HG03103 (cell line): ENCODE measurements at regions not wholly inside any gene's neighbourhood (a gene's known extent, or its start where the extent isn't known, plus 50 kb on each side); places are given as distances from the start of the nearest gene placed in this dataset.

Source experiments
- ATAC-seq: cut with Tn5 transposase; IDR thresholded peaks from one replicate; pipeline ENCODE4 v1.9.1; 2021; ENCODE audit warnings: low read depth; ENCODE audit not compliant: unreplicated experiment

DNA sequence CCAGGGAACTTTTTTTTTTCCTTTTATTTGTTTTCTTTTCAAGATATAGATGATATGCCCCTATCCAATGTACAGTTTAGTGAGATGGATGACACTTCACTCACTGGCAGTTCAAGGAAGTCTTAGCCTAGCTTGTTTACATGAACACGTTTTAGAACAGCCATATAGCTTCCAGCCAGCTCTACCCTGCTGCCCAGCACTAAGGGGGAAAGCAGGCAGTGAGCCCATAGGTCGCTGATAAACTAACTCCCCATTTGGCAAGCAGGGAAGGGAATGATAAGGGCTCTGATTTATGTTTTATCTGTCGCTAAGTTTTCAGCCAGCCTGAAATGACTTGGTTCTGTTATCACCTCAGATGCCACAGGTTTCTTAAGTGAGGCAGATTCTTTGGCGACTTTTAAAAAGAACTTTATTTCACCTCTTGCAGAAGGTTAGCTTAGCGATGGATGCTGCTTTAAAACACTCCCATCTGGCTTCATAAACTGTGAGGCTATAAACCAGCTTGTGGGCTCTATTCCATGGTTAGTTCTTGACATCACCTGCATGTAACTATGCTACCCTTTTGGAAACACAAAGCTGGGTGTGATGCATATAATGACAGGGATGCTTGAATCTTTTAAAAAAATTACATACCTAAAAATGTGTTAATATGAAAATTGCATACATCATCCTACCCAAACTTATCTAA is 348.4 kb downstream of the FBXO8 start:
- ATAC-seq = no peak

DNA sequence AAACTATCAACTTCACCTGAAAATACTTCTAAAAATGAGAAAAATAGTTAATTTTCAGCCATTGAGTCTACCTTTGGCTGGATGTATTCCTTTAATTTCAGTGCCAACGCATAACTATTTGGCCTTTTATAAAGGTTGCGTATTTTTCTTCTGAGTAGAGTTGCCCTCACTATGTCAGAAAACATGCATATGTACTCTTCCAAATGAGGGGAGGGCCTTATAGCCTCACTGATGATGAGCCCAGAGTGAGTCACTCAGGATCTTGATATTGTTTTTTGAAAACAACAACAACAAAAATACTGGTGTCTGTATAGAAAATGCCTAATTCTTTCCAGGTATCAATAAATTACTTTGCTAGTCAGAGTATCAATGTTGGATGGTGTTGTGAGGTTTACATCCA is 349.3 kb downstream of the FBXO8 start:
- ATAC-seq = no peak

DNA sequence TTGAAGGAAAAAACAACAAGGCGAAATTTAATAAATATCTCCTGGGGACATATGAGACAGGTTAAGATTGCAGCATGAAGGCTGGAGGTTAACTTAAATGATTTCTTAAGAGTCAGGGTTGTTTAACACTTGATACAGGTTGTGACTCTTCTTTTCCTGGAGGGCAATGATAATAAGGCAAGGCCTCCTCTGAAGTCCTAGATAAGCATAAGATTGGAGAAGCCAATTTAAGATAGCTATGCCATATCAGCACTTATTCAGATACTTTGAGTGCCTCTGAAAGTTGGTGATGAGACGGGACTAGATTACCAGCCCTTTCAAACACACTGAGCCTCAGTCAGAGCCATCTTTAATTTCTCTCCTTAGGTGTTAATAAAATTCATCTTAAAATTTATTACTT is 350.8 kb downstream of the FBXO8 start:
- no peak for ATAC-seq

DNA sequence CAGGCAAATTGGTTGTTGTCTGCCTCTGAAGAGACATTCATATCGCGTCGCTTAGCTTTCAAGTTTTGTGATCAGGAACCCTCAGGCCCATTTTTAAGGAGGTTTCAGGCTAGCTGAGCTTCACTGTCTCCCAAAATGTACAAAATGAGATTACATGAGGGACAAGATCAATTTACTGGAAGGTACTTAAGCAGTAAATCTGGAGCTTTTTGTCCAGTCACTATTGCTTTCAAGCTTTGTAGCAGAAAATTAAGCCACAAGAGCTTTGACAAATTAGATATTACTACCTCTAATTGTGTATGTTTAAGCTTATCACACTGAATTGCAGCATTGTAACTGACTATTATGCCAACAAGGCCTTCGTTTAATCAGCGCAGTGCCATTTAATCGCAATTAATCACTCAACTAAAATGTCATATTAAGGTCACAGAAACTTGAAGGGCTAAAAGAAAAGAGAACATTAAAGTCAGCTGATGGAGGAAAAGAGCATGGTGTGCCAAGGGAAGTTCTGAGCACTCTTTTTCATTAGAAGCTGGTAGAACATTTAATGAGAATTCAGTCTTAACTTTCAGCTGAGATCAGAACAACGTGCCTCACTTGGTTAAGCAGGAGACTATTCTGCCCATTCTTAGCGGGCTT is 353.0 kb downstream of the FBXO8 start:
- no peak for ATAC-seq

DNA sequence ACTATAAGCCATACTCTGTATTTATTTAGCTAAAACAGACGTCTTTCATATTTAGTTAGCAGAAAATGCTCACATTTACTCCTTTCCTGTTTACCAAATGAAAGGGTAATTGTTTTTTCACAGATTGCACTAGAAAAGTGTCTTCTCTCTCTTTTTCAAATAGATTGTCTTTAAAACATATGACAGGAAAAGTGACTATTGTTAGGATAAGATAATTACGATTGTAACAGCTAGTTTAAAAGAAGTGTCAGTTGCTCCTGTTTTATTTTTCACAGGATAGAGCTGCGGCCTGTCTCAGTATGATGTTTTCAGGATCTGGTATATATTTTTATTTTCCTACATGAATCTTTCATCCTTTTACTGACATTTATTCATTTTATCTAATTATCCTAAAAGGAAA is 353.5 kb downstream of the FBXO8 start:
- no peak for ATAC-seq

DNA sequence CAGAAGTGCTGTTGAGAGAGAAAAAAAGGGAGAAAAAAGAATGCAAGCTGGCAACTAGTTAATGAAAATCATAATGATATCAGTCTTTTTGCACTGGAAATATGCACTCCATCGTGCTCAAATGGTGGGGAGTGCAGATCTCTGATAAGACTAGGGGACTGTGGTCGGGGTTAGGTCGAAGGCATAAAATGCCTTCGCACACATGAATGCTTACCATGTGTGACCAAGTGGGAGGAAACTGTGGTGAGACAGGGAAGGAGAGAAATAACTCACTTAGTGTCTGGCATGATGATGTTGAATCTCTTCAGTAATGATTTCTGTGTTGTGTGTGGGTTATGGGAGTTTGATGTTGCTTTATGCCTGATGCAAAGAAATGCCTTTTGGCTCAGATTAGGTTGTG is 358.9 kb downstream of the FBXO8 start:
- peak; percentile 90 for ATAC-seq

- ATAC-seq = no peak
Measured at GRCh38 chr4:173919861-173920260, 363.6 kb downstream of the FBXO8 start.

DNA sequence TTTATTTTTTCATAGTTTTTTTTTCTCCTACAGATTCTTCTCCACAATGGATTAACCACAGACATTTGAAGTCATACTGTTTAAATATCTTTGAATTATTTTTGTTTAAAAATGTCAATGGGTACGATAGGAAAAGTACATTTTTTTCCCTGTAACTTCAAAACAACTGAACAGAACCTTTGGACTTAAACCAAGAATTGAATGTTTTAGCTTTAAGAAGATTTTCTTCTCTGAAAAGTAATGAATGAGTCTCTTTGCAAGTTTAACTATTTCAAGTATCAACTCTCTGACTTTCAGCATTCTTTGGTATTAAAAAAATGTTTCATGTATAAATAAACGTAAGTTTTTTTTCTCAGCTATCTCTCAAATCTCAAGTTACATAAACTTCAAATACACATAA is 364.3 kb downstream of the FBXO8 start:
- ATAC-seq = no peak

- no peak for ATAC-seq
Measured at GRCh38 chr4:173917255-173917960, 366.1 kb downstream of the FBXO8 start.

GRCh38 chr4:173913496-173913895 is 370.0 kb downstream of the FBXO8 start:
- no peak for ATAC-seq

- no peak for ATAC-seq
Measured at GRCh38 chr4:173912384-173912783, 371.1 kb downstream of the FBXO8 start.

DNA sequence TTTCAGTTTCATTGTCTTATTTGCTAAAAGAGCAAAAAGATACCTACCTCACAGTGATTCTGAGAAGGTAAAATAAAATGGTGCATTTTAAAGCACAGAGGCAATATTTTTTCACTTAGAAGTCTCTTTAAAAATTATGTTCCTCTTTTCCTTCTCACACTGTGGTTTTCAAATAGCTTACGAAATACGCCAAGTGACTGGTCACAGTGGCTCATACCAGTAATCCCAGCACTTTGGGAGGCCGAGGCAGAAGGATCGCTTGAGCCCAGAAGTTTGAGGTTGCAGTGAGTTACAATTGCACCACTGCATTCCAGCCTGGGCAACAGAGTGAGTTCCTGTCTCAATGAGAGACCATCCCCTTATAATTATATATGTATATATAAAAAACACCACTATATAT is 372.6 kb downstream of the FBXO8 start:
- ATAC-seq = no peak

- ATAC-seq = no peak
Measured at GRCh38 chr4:173909294-173909693, 374.2 kb downstream of the FBXO8 start.

- ATAC-seq = no peak
Measured at GRCh38 chr4:173899813-173900212, 369.8 kb upstream of the HAND2 start.

GRCh38 chr4:173891072-173891471 is 361.0 kb upstream of the HAND2 start:
- ATAC-seq = no peak

DNA sequence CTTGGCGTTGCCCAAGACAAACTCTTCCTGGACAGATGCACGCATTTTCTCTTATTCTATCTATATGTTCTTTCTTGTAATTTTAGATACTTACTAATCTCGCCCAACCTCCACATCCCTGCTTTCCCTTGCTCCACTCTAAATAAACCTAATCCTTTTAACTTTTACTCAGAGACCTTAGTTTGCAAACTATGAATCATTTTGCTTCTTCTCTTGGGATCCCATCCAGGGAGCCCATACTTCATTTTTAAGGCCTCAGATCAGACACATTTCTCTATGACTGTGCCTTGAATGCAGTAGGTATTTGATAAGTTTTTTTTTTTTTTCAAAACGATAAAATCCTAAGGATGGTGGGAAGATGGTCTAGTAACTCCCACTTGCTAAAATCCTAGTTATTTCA is 353.8 kb upstream of the HAND2 start:
- ATAC-seq = no peak

DNA sequence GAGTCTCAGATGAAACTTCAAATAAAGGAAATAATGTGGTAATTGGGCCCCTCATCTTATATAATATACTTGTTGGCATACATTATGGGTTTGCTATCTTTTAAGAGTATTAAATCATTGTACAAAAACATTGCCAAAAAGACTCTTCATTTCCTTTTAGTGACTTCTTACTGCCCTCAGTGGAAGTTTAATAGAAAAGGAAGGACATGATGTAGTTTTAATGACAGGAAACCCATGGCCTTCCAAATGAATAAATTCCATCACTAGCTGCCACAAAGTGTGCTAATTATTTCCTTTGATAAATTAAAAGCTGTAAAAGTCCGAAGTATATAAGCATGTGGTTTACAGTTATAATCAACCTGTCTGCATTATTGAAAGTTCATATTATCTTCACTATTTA is 350.9 kb upstream of the HAND2 start:
- no peak for ATAC-seq

DNA sequence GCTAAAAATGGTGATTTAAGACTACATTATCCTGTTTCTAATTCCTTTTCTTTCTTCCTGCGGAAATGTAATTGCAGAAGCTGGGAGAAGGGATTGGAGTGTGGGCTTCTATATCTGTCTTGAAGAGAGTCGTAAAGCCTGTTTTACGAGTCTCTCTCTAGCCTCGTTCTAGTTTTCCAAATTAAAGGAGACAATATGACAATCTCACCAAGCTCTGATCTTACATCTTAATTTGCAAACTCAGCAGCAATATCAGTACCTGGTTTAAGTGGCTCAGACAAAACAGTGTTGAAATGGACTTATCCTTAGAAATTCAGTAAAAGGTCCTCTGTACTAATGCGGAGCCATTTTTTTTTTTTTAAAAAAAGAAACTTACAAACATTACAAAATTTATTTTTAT is 349.5 kb upstream of the HAND2 start:
- ATAC-seq = no peak

DNA sequence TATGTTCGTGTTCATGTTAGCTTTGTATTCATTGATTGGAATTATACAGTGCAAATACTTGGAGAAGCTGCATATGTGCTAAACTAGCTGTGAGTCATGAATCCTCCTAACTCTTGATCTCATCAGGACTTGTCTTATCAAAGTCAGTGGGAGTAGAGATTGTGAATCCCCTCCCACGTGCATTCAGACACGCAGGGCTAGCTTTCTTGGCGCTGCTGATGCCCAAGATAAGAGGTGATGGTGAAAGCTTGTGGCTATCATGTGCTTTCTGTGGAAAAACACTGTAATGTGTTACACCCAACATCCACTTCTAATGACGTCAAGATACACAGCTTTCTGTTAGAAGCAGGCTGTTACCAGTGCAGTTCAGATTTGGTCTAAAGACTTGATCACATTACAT is 348.7 kb upstream of the HAND2 start:
- no peak for ATAC-seq

GRCh38 chr4:173871643-173872042 is 341.6 kb upstream of the HAND2 start:
- ATAC-seq = no peak

- no peak for ATAC-seq
Measured at GRCh38 chr4:173866322-173867026, 336.4 kb upstream of the HAND2 start.
